ENCODE measurements at regions not wholly inside any gene's neighbourhood (a gene's known extent, or its start where the extent isn't known, plus 50 kb on each side); places are given as distances from the start of the nearest gene placed in this dataset.

DNA sequence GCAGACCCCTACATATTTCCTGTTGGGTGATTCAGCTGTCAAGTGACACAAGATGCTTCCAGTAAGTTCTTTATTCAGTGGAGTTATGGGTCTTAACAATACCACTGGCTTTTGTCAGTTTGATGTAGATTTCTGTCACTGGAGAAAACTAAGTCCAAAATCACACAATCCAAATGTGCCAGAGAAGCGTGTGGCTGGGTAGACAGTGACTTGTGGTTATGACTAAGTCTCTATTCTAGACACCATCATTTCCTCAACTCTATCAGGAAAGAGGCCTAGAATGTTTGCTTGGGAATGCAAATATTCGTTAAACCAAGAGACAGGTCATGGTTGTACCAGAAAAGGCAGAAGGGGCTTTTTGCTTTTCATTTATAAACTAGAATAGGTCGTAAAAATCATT, 54.4 kb upstream of the HS3ST1 start:
- H3K23me2 ChIP-seq (ENCODE audit: low read depth, low read length): no peaks in the 10 kb centered on the region
- no peaks in the 10 kb centered on the region for H3K79me2 ChIP-seq (ENCODE audit: control insufficient read depth in 1 of 2, insufficient read depth in 2 of 2, low read length in 2 of 2)
- ChIA-PET POLR2A (ENCODE audit: partially characterized antibody) (no interaction called here), CTCF (ENCODE audit: partially characterized antibody) (no interaction called here)
- no peak overlapping the region for H3K14ac ChIP-seq (ENCODE audit: insufficient read length)
- no peak overlapping the region for H2BK20ac ChIP-seq (ENCODE audit: low read length)
- H3K4me1 ChIP-seq (replicated peaks in 1 of 4; ENCODE audit: control insufficient read depth in 3 of 4, insufficient read depth in 4 of 4, low read length in 3 of 4): no peaks in the 10 kb centered on the region
- no peak overlapping the region for H3K4ac ChIP-seq (replicated peaks; ENCODE audit: insufficient read length, low read depth, low read length)
- H4K5ac ChIP-seq (ENCODE audit: insufficient read length, low read depth, low read length): no peak overlapping the region
- no peak overlapping the region for H3K18ac ChIP-seq (ENCODE audit: extremely low read depth, low read length)
- no peak overlapping the region for H2BK5ac ChIP-seq (ENCODE audit: low read depth, low read length)
- H4K20me1 ChIP-seq (replicated peaks in 1 of 2; ENCODE audit: control insufficient read depth in 1 of 2, insufficient read depth in 2 of 2, low read length in 2 of 2): no peaks in the 10 kb centered on the region
- H2AFZ ChIP-seq (ENCODE audit: low read length): no peak overlapping the region
- no peak overlapping the region for H4K91ac ChIP-seq (replicated peaks; ENCODE audit: insufficient read length, low read length)
- no peak overlapping the region for H2AK5ac ChIP-seq (ENCODE audit: low read depth, low read length)
- no peak overlapping the region for H3K9ac ChIP-seq (replicated peaks in 1 of 4; ENCODE audit: extremely low read depth in 1 of 4, low read depth in 3 of 4, low read length in 3 of 4)
- no peak for FAIRE-seq
- DNase-seq (ENCODE audit: low read depth in 1 of 2, low spot score in 2 of 2): no peak
- no peak overlapping the region for H3K56ac ChIP-seq (replicated peaks; ENCODE audit: insufficient read length, low read depth, low read length)
- no peak overlapping the region for H2BK120ac ChIP-seq (replicated peaks; ENCODE audit: low read depth, low read length)
- H3K4me2 ChIP-seq (ENCODE audit: insufficient read depth in 1 of 2, low read depth in 2 of 2, low read length in 2 of 2): no peak overlapping the region
- no peaks in the 10 kb centered on the region for H3K36me3 ChIP-seq (ENCODE audit: control insufficient read depth in 2 of 4, insufficient read depth in 4 of 4, low read length in 3 of 4)
- WGBS, 2 experiments (ENCODE audit: extremely low coverage in 1 of 2, insufficient coverage in 1 of 2, insufficient read length in 1 of 2, insufficient replicate concordance in 2 of 2, low coverage in 1 of 2, low lambda C conversion rate in 2 of 2, missing lambda C conversion rate in 1 of 2): 74% methylated on average over 3 of the region's 3 CpGs; no CpG with 5 or more reads in 1 of the 2 experiments
- no peaks in the 10 kb centered on the region for H3K27me3 ChIP-seq (replicated peaks in 1 of 4; ENCODE audit: control insufficient read depth in 3 of 4, extremely low read depth in 1 of 4, insufficient read depth in 3 of 4, low read length in 3 of 4)
- H3K9me3 ChIP-seq (ENCODE audit: insufficient read depth in 2 of 2, low read depth in 1 of 2, low read length in 1 of 2): no peaks in the 10 kb centered on the region
- no peak overlapping the region for H2BK15ac ChIP-seq (ENCODE audit: low read length)
- no peak overlapping the region for H3K4me3 ChIP-seq (ENCODE audit: extremely low read depth in 1 of 4, insufficient read depth in 2 of 4, low read depth in 3 of 4, low read length in 4 of 4)
- no peak overlapping the region for H4K8ac ChIP-seq (ENCODE audit: extremely low read depth, insufficient read depth, low read length)
- H3K79me1 ChIP-seq (ENCODE audit: low read depth, low read length): no peaks in the 10 kb centered on the region
- H3K23ac ChIP-seq (ENCODE audit: insufficient read length): no peak overlapping the region
- no peak overlapping the region for H3K27ac ChIP-seq (ENCODE audit: low read depth, low read length)
- no peak overlapping the region for H2BK12ac ChIP-seq (ENCODE audit: low read depth, low read length)
- no peak for TF ChIP-seq RFX5 (IDR thresholded peaks at IDR 0.05; ENCODE audit: borderline replicate concordance, low read depth, low read length)
- no peak for TF ChIP-seq HDAC2 (IDR thresholded peaks at IDR 0.05; ENCODE audit: borderline replicate concordance in 1 of 2, low read depth in 2 of 2, low read length in 2 of 2)
- no peak for TF ChIP-seq BACH1 (IDR thresholded peaks at IDR 0.05; ENCODE audit: low read length)
- no peak for TF ChIP-seq CBX5 (IDR thresholded peaks at IDR 0.05; ENCODE audit: low read depth, low read length)
